GM12878 (cell line): ENCODE measurements at regions not wholly inside any gene's neighbourhood (a gene's known extent, or its start where the extent isn't known, plus 50 kb on each side); places are given as distances from the start of the nearest gene placed in this dataset.

Experiments used
- ATAC-seq: fragments of 200-7000 bp; cut with Tn5 transposase; 3 replicates; pipeline ENCODE4 v1.9.1; 2020; ENCODE audit warnings: mild to moderate bottlenecking, moderate library complexity
- BruUV-seq: library from RNA; stranded (reverse); fragments of 400-500 nt; replicated peaks from 2 replicates; lab custom pipeline; 2021; lab: Mats Ljungman, UMichigan
- CTCF ChIA-PET: fragments of 300-600 bp; sonication (Branson Sonifier 250); formaldehyde crosslinking; extraction: SDS; loops from one replicate; lab custom pipeline; 2021; ENCODE audit warnings: inconsistent platforms; lab: Yijun Ruan, JAX
- POLR2A ChIA-PET: fragments of 350-600 bp; formaldehyde crosslinking; extraction: SDS; loops from one replicate; lab custom pipeline; 2021; ENCODE audit warnings: inconsistent platforms; lab: Charles Lee
- RAD21 ChIA-PET: fragments of 300-600 bp; sonication (Branson Sonifier 250); formaldehyde crosslinking; loops from one replicate; lab custom pipeline; 2023; ENCODE audit warnings: antibody characterized with exemption; ENCODE audit not compliant: unreplicated experiment; lab: Charles Lee
- SMC1A ChIA-PET: fragments of 300-600 bp; sonication (Branson Sonifier 250); formaldehyde crosslinking; loops from one replicate; lab custom pipeline; 2023; ENCODE audit not compliant: unreplicated experiment, uncharacterized antibody; lab: Charles Lee
- DNase-seq: peaks from one replicate; pipeline ENCODE4 v3.0.0-alpha.2; 2011; ENCODE audit warnings: low read depth, low spot score
- FAIRE-seq: peaks from 3 replicates; lab custom pipeline; 2011; peaks lifted over from hg19 to GRCh38; lab: Jason Lieb, UNC
- H2AFZ ChIP-seq: 2 replicates; pipeline ENCODE4 v1.6.0; 2011; ENCODE audit warnings: low read depth, low read length, control low read depth; ENCODE audit not compliant: control insufficient read depth
- H3K27ac ChIP-seq: 2 replicates; pipeline ENCODE4 v1.5.1; 2011; ENCODE audit warnings: control low read depth; ENCODE audit not compliant: control insufficient read depth, insufficient read depth
- H3K27me3 ChIP-seq, 2 experiments: replicated peaks in 1 of 2; 2 replicates each; pipeline versions ENCODE4 v1.6.0 to v1.6.1; 2011; ENCODE audit warnings: low read length in 1 of 2; ENCODE audit not compliant: control insufficient read depth in 2 of 2, insufficient read depth in 2 of 2
- H3K36me3 ChIP-seq, 2 experiments: 2 replicates each; pipeline ENCODE4 v1.5.1; 2011; ENCODE audit warnings: low read length in 1 of 2; ENCODE audit not compliant: control insufficient read depth in 2 of 2, insufficient read depth in 2 of 2
- H3K4me1 ChIP-seq: 2 replicates; pipeline ENCODE4 v1.6.1; 2011; ENCODE audit warnings: mild to moderate bottlenecking, low read length, moderate library complexity, mixed read lengths; ENCODE audit not compliant: control insufficient read depth, insufficient read depth
- H3K4me2 ChIP-seq: 2 replicates; pipeline ENCODE4 v1.6.0; 2011; ENCODE audit warnings: control low read depth; ENCODE audit not compliant: control insufficient read depth, insufficient read depth
- H3K4me3 ChIP-seq: fragments of 200-600 bp; sonication (generic); 2 replicates; pipeline ENCODE4 v1.5.1; 2016
- H3K79me2 ChIP-seq: 2 replicates; pipeline ENCODE4 v1.6.0; 2011; ENCODE audit warnings: low read length; ENCODE audit not compliant: control insufficient read depth, insufficient read depth
- H3K9ac ChIP-seq: 2 replicates; pipeline ENCODE4 v1.8.0; 2011; ENCODE audit warnings: low read length, control low read depth, mixed read lengths; ENCODE audit not compliant: control insufficient read depth, insufficient read depth
- H3K9me3 ChIP-seq: replicated peaks from 3 replicates; pipeline ENCODE4 v1.5.1; 2011; ENCODE audit warnings: mild to moderate bottlenecking, low read length; ENCODE audit not compliant: control insufficient read depth, insufficient read depth
- H4K20me1 ChIP-seq: 2 replicates; pipeline ENCODE4 v1.6.0; 2011; ENCODE audit not compliant: control insufficient read depth, insufficient read depth
- BCL3 ChIP-seq: IDR thresholded peaks from 2 replicates; pipeline ENCODE4 v1.6.1; 2011; ENCODE audit warnings: borderline replicate concordance, low read depth, mild to moderate bottlenecking, moderate library complexity, low read length; ENCODE audit not compliant: insufficient read depth, poor library complexity, severe bottlenecking
- CBX5 ChIP-seq: sonication (generic); IDR thresholded peaks from 2 replicates; pipeline ENCODE4 v1.6.1; 2016; ENCODE audit warnings: low read depth, moderate library complexity, mild to moderate bottlenecking, inconsistent platforms
- JUNB ChIP-seq: IDR thresholded peaks from 2 replicates; pipeline ENCODE4 v1.6.1; 2016; ENCODE audit warnings: antibody characterized with exemption, mild to moderate bottlenecking
- KDM1A ChIP-seq: fragments of 200-600 bp; sonication (generic); IDR thresholded peaks from 2 replicates; pipeline ENCODE4 v1.6.1; 2016; ENCODE audit warnings: borderline replicate concordance
- KLF5 ChIP-seq: fragments of 450-650 bp; IDR thresholded peaks from 2 replicates; pipeline ENCODE4 v1.6.1; 2014; ENCODE audit warnings: mild to moderate bottlenecking; ENCODE audit not compliant: partially characterized antibody
- NBN ChIP-seq: fragments of 450-650 bp; IDR thresholded peaks from 2 replicates; pipeline ENCODE4 v1.6.1; 2016
- NKRF ChIP-seq: fragments of 450-650 bp; conservative IDR thresholded peaks from 2 replicates; pipeline ENCODE4 v1.6.1; 2017; ENCODE audit warnings: mild to moderate bottlenecking, moderate library complexity
- NRF1 ChIP-seq: conservative IDR thresholded peaks from 2 replicates; pipeline ENCODE4 v1.6.1; 2011; ENCODE audit warnings: mild to moderate bottlenecking, low read depth, low read length, improper control_type of control experiment
- PAX8 ChIP-seq: fragments of 450-650 bp; IDR thresholded peaks from 2 replicates; pipeline ENCODE4 v1.6.1; 2017; ENCODE audit warnings: mild to moderate bottlenecking, moderate library complexity
- REST ChIP-seq: IDR thresholded peaks from 2 replicates; pipeline ENCODE4 v1.6.1; 2012; ENCODE audit warnings: mild to moderate bottlenecking, low read depth, low read length
- SREBF1 ChIP-seq: IDR thresholded peaks from 2 replicates; pipeline ENCODE4 v1.6.1; 2012; ENCODE audit warnings: mild to moderate bottlenecking, low read length
- TAF1 ChIP-seq: IDR thresholded peaks from 2 replicates; pipeline ENCODE4 v1.6.1; 2011; ENCODE audit warnings: mild to moderate bottlenecking, low read depth, low read length, borderline replicate concordance
- ZBTB33 ChIP-seq: fragments of 450-650 bp; IDR thresholded peaks from 2 replicates; pipeline ENCODE4 v1.6.1; 2017; ENCODE audit warnings: mild to moderate bottlenecking
- ZNF207 ChIP-seq: fragments of 450-650 bp; IDR thresholded peaks from 2 replicates; pipeline ENCODE4 v1.6.1; 2014; ENCODE audit warnings: antibody characterized with exemption, mild to moderate bottlenecking, borderline replicate concordance
- ZNF24 ChIP-seq: fragments of 450-650 bp; IDR thresholded peaks from 2 replicates; pipeline ENCODE4 v1.6.1; 2017; ENCODE audit warnings: antibody characterized with exemption, mild to moderate bottlenecking
- ZNF384 ChIP-seq: IDR thresholded peaks from 2 replicates; pipeline ENCODE4 v1.6.1; 2012; ENCODE audit warnings: low read depth, mild to moderate bottlenecking, low read length, improper control_type of control experiment, borderline replicate concordance
- WGBS: methylation state at CpG from one replicate; pipeline ENCODE4 v1.1.6; 2016; ENCODE audit warnings: low lambda C conversion rate; ENCODE audit not compliant: insufficient replicate concordance, insufficient coverage; ENCODE audit errors: missing lambda C conversion rate; 5-methylcytosine and 5-hydroxymethylcytosine counted together
- in situ Hi-C: fragments of 300-500 bp; cut with MboI; formaldehyde crosslinking; loops from 9 replicates; pipeline ENCODE4 v1.14.3; 2018; ENCODE audit warnings: mixed read lengths
- intact Hi-C: fragments of 100-400 bp; cut with micrococcal nuclease; formaldehyde crosslinking; loops from one replicate; pipeline ENCODE4 v1.14.2; 2022; ENCODE audit not compliant: unreplicated experiment

GRCh38 chr3:3278073-3278472 lies 98.6 kb upstream of the CRBN start:
- Histone ChIP-seq H4K20me1 (no peaks in the 10 kb centered on the region), H3K27ac (no peak overlapping the region), H2AFZ (no peak overlapping the region), H3K9me3 (no peaks in the 10 kb centered on the region), H3K27me3 (no peaks in the 10 kb centered on the region), H3K4me3 (no peak overlapping the region), H3K79me2 (no peaks in the 10 kb centered on the region), H3K4me2 (no peak overlapping the region), H3K4me1 (no peaks in the 10 kb centered on the region), H3K36me3 (no peaks in the 10 kb centered on the region), H3K9ac (no peak overlapping the region)
- intact Hi-C loops, result no loop called here
- in situ Hi-C loops, result no loop called here
- TF ChIP-seq JUNB, result no peak
- no peak for TF ChIP-seq PAX8
- no peak for TF ChIP-seq REST
- TF ChIP-seq TAF1, result no peak
- no peak for TF ChIP-seq KDM1A
- TF ChIP-seq ZNF384, result no peak
- TF ChIP-seq NBN, result no peak
- TF ChIP-seq NKRF, result no peak
- TF ChIP-seq KLF5, result no peak
- TF ChIP-seq ZNF24, result no peak
- no peak for TF ChIP-seq ZBTB33
- no peak for TF ChIP-seq ZNF207
- TF ChIP-seq BCL3, result no peak
- no peak for TF ChIP-seq NRF1
- no peak for TF ChIP-seq CBX5
- TF ChIP-seq SREBF1, result no peak
- BruUV-seq, result no TSS peak
- 0% methylated on average over 1 of the region's 1 CpG for WGBS
- ChIA-PET SMC1A (no interaction called here), CTCF (interaction anchor here (1.0 kb wide), 1 partner anchor 480 kb away, joined by 3 read pairs; no protein-coding TSS in a partner anchor), RAD21 (no interaction called here), POLR2A (no interaction called here)
- ATAC-seq (no peak), DNase-seq (no peak), FAIRE-seq (no peak)
